ENCODE measurements at regions not wholly inside any gene's neighbourhood (a gene's known extent, or its start where the extent isn't known, plus 50 kb on each side); places are given as distances from the start of the nearest gene placed in this dataset.

- Histone ChIP-seq H3K9me2 (replicated peaks; ENCODE audit: control insufficient read depth, low read length) (no peaks in the 10 kb centered on the region), H3K36me3 (ENCODE audit: control insufficient read depth, low read length) (no peaks in the 10 kb centered on the region), H3F3A (ENCODE audit: control insufficient read depth, insufficient read depth) (no peaks in the 10 kb centered on the region), H3K4me1 (ENCODE audit: control insufficient read depth, low read length) (no peaks in the 10 kb centered on the region), H3K79me2 (ENCODE audit: control insufficient read depth, low read length) (no peaks in the 10 kb centered on the region), H4K20me1 (ENCODE audit: control insufficient read depth, insufficient read depth, low read depth, low read length) (no peaks in the 10 kb centered on the region), H3K27me3 (ENCODE audit: control insufficient read depth, low read length) (no peaks in the 10 kb centered on the region), H3K4me3 (ENCODE audit: low read length) (no peak overlapping the region), H3K4me2 (ENCODE audit: low read length) (no peak overlapping the region), H3K27ac (ENCODE audit: low read depth, low read length) (no peak overlapping the region), H3K9me3 (ENCODE audit: control insufficient read depth, insufficient read depth, low read length) (no peaks in the 10 kb centered on the region)
- TF ChIP-seq CTCF (IDR thresholded peaks at IDR 0.05; ENCODE audit: low read depth, low read length, poor library complexity, severe bottlenecking) (no peak), EZH2phosphoT487 (IDR thresholded peaks at IDR 0.05; ENCODE audit: borderline replicate concordance, low read length) (no peak)
These were observed 244.1 kb downstream of the POLR1F start for GRCh38 chr7:19464751-19465150.

- no peaks in the 10 kb centered on the region for H3K9me2 ChIP-seq (replicated peaks; ENCODE audit: control insufficient read depth, low read length)
- no peaks in the 10 kb centered on the region for H3F3A ChIP-seq (ENCODE audit: control insufficient read depth, insufficient read depth)
- H4K20me1 ChIP-seq (ENCODE audit: control insufficient read depth, insufficient read depth, low read depth, low read length): no peaks in the 10 kb centered on the region
- H3K36me3 ChIP-seq (ENCODE audit: control insufficient read depth, low read length): no peaks in the 10 kb centered on the region
- no peaks in the 10 kb centered on the region for H3K27me3 ChIP-seq (ENCODE audit: control insufficient read depth, low read length)
- no peak overlapping the region for H3K27ac ChIP-seq (ENCODE audit: low read depth, low read length)
- no peaks in the 10 kb centered on the region for H3K79me2 ChIP-seq (ENCODE audit: control insufficient read depth, low read length)
- H3K4me2 ChIP-seq (ENCODE audit: low read length): no peak overlapping the region
- TF ChIP-seq CTCF (IDR thresholded peaks at IDR 0.05; ENCODE audit: low read depth, low read length, poor library complexity, severe bottlenecking): no peak
- no peak for TF ChIP-seq EZH2phosphoT487 (IDR thresholded peaks at IDR 0.05; ENCODE audit: borderline replicate concordance, low read length)
- no peaks in the 10 kb centered on the region for H3K4me1 ChIP-seq (ENCODE audit: control insufficient read depth, low read length)
- H3K9me3 ChIP-seq (ENCODE audit: control insufficient read depth, insufficient read depth, low read length): no peaks in the 10 kb centered on the region
- H3K4me3 ChIP-seq (ENCODE audit: low read length): no peak overlapping the region
These were observed 244.6 kb downstream of the POLR1F start for GRCh38 chr7:19464241-19464640.

- no peak overlapping the region for H3K4me3 ChIP-seq (ENCODE audit: low read length)
- no peaks in the 10 kb centered on the region for H3K36me3 ChIP-seq (ENCODE audit: control insufficient read depth, low read length)
- no peaks in the 10 kb centered on the region for H3K9me3 ChIP-seq (ENCODE audit: control insufficient read depth, insufficient read depth, low read length)
- TF ChIP-seq CTCF (IDR thresholded peaks at IDR 0.05; ENCODE audit: low read depth, low read length, poor library complexity, severe bottlenecking) (no peak), EZH2phosphoT487 (IDR thresholded peaks at IDR 0.05; ENCODE audit: borderline replicate concordance, low read length) (no peak)
- no peak overlapping the region for H3K27ac ChIP-seq (ENCODE audit: low read depth, low read length)
- H3K27me3 ChIP-seq (ENCODE audit: control insufficient read depth, low read length): no peaks in the 10 kb centered on the region
- no peaks in the 10 kb centered on the region for H3F3A ChIP-seq (ENCODE audit: control insufficient read depth, insufficient read depth)
- H3K4me2 ChIP-seq (ENCODE audit: low read length): no peak overlapping the region
- no peaks in the 10 kb centered on the region for H3K79me2 ChIP-seq (ENCODE audit: control insufficient read depth, low read length)
- H3K9me2 ChIP-seq (replicated peaks; ENCODE audit: control insufficient read depth, low read length): no peaks in the 10 kb centered on the region
- no peaks in the 10 kb centered on the region for H4K20me1 ChIP-seq (ENCODE audit: control insufficient read depth, insufficient read depth, low read depth, low read length)
- no peaks in the 10 kb centered on the region for H3K4me1 ChIP-seq (ENCODE audit: control insufficient read depth, low read length)
These were observed 245.3 kb downstream of the POLR1F start for GRCh38 chr7:19463581-19463980.

DNA sequence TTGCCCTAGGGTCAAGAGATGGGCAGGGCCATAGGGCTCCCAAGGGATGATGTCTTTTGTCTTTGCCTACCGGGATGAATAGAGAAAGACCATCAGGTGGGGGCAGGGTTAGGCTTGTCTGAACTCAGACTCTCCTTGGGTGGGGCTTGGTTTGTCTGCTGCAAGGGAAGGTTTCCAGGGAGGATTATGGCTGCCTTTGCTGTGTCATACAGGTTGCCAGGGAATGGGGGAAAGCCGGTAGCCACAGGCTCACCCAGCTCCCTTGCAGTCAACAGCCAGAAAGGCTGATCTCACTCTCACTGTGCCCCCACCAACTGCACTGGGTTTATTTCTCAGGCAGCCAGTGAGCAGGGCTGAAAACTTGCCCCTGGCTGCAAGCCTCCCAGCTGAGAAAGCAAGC is 253.2 kb downstream of the POLR1F start:
- Histone ChIP-seq H3K4me3 (ENCODE audit: low read length) (no peak overlapping the region), H3K79me2 (ENCODE audit: control insufficient read depth, low read length) (no peaks in the 10 kb centered on the region), H3K9me2 (replicated peaks; ENCODE audit: control insufficient read depth, low read length) (no peaks in the 10 kb centered on the region), H3K36me3 (ENCODE audit: control insufficient read depth, low read length) (no peaks in the 10 kb centered on the region), H3K27ac (ENCODE audit: low read depth, low read length) (no peak overlapping the region), H3F3A (ENCODE audit: control insufficient read depth, insufficient read depth) (no peaks in the 10 kb centered on the region), H3K27me3 (ENCODE audit: control insufficient read depth, low read length) (no peaks in the 10 kb centered on the region), H3K4me1 (ENCODE audit: control insufficient read depth, low read length) (no peaks in the 10 kb centered on the region), H3K9me3 (ENCODE audit: control insufficient read depth, insufficient read depth, low read length) (no peaks in the 10 kb centered on the region), H3K4me2 (ENCODE audit: low read length) (no peak overlapping the region), H4K20me1 (ENCODE audit: control insufficient read depth, insufficient read depth, low read depth, low read length) (no peaks in the 10 kb centered on the region)
- TF ChIP-seq EZH2phosphoT487 (IDR thresholded peaks at IDR 0.05; ENCODE audit: borderline replicate concordance, low read length) (no peak), CTCF (IDR thresholded peaks at IDR 0.05; ENCODE audit: low read depth, low read length, poor library complexity, severe bottlenecking) (no peak)

All from DOHH2 (cell line).